ENCODE measurements at regions not wholly inside any gene's neighbourhood (a gene's known extent, or its start where the extent isn't known, plus 50 kb on each side); places are given as distances from the start of the nearest gene placed in this dataset.

DNA sequence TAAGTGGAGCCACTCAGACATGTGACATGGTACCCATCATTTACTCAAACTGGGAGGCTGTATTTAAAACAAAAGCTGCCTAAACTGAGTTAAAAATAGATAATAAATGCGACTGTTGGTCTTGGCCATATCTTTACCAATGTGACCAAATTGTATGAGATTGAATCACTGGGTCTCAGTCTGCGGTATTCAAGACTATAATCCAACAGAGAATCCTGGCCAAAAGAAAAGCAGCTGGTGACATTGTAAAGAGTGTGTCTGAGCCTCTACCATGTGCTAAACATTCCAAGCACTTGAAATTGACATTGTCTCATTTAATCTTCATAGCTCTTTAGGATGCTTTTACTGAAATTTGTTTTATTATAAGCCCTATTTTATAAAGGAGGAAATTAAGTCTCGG lies 282.6 kb downstream of the ZNF608 start:
- 79% methylated on average over 3 of the region's 3 CpGs for WGBS (ENCODE audit: insufficient coverage, low coverage, low lambda C conversion rate, missing lambda C conversion rate)
- no peaks in the 10 kb centered on the region for H3K27me3 ChIP-seq
- H3K9me3 ChIP-seq: no peaks in the 10 kb centered on the region
- H3K4me3 ChIP-seq: no peak overlapping the region
- H3K27ac ChIP-seq: no peak overlapping the region
- no peaks in the 10 kb centered on the region for H3K36me3 ChIP-seq
- no peaks in the 10 kb centered on the region for H3K4me1 ChIP-seq
- ATAC-seq (no peak), DNase-seq (no peak)
- intact Hi-C loops (cut with DNase I): no loop called here
- TF ChIP-seq CTCF (IDR thresholded peaks at IDR 0.05) (no peak), POLR2A (IDR thresholded peaks at IDR 0.05) (no peak)

GRCh38 chr5:124462751-124463150 lies 283.7 kb downstream of the ZNF608 start:
- 45% methylated on average over 4 of the region's 4 CpGs for WGBS (ENCODE audit: insufficient coverage, low coverage, low lambda C conversion rate, missing lambda C conversion rate)
- intact Hi-C loops (cut with DNase I): no loop called here
- TF ChIP-seq CTCF (IDR thresholded peaks at IDR 0.05) (no peak), POLR2A (IDR thresholded peaks at IDR 0.05) (no peak)
- no peak for ATAC-seq
- no peaks in the 10 kb centered on the region for H3K36me3 ChIP-seq
- H3K27ac ChIP-seq: no peak overlapping the region
- no peak for DNase-seq
- no peaks in the 10 kb centered on the region for H3K27me3 ChIP-seq
- no peaks in the 10 kb centered on the region for H3K9me3 ChIP-seq
- no peaks in the 10 kb centered on the region for H3K4me1 ChIP-seq
- H3K4me3 ChIP-seq: no peak overlapping the region

DNA sequence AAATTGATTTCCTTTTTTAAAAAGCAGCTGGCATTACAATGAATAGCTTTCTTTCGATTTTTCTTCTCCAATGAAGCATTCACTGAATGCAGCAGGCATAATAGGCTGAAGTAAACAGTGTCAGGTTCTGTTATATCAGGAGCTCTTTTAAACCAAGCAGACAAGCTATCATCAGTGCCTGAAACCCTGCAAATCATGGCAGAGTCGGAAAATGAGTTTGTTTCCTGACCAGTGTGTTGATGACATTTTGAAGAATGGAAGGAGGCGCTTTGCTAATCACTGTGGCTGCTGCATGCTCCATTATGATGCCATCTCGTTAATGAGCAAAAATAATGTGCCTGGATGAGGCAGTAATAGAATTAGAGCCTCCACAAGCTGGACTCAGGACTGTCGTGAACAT lies 284.5 kb downstream of the ZNF608 start:
- TF ChIP-seq CTCF (IDR thresholded peaks at IDR 0.05): no peak
- no peak for TF ChIP-seq POLR2A (IDR thresholded peaks at IDR 0.05)
- no peak for DNase-seq
- no peaks in the 10 kb centered on the region for H3K4me1 ChIP-seq
- no peaks in the 10 kb centered on the region for H3K27me3 ChIP-seq
- H3K27ac ChIP-seq: no peak overlapping the region
- H3K9me3 ChIP-seq: no peaks in the 10 kb centered on the region
- 52% methylated on average over 5 of the region's 5 CpGs for WGBS (ENCODE audit: insufficient coverage, low coverage, low lambda C conversion rate, missing lambda C conversion rate)
- no peaks in the 10 kb centered on the region for H3K36me3 ChIP-seq
- no peak overlapping the region for H3K4me3 ChIP-seq
- intact Hi-C loops (cut with DNase I): no loop called here
- no peak for ATAC-seq

- WGBS (ENCODE audit: insufficient coverage, low coverage, low lambda C conversion rate, missing lambda C conversion rate): 73% methylated on average over 1 of the region's 1 CpG
- no peaks in the 10 kb centered on the region for H3K9me3 ChIP-seq
- H3K4me3 ChIP-seq: no peak overlapping the region
- intact Hi-C loops (cut with DNase I): no loop called here
- ATAC-seq (no peak), DNase-seq (no peak)
- H3K27me3 ChIP-seq: no peaks in the 10 kb centered on the region
- TF ChIP-seq POLR2A (IDR thresholded peaks at IDR 0.05): no peak
- H3K36me3 ChIP-seq: no peaks in the 10 kb centered on the region
- no peaks in the 10 kb centered on the region for H3K4me1 ChIP-seq
- H3K27ac ChIP-seq: no peak overlapping the region
Observed at GRCh38 chr5:124461157-124461556, 285.3 kb downstream of the ZNF608 start.

DNA sequence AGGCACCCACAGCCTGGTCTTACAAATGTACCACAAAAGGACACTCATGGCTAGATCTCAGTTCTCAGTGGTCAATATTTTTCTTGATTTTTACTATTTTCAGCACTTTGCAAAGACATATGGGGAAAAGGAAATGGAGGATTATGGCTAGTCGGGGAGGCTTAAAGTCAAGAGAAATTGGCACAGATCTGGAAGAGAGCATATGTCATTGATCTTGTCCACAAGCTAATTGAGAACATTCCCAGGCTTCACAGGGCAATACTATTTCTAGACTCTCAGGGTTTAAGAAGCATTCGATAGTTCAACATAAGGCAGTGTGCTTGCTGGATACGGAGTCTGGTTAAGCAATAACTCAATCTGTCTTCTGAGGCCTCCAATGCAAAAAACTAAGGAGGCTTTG lies 285.8 kb downstream of the ZNF608 start:
- no peaks in the 10 kb centered on the region for H3K9me3 ChIP-seq
- H3K27me3 ChIP-seq: no peaks in the 10 kb centered on the region
- TF ChIP-seq CTCF (IDR thresholded peaks at IDR 0.05) (no peak), POLR2A (IDR thresholded peaks at IDR 0.05) (no peak)
- 71% methylated on average over 3 of the region's 3 CpGs for WGBS (ENCODE audit: insufficient coverage, low coverage, low lambda C conversion rate, missing lambda C conversion rate)
- H3K4me3 ChIP-seq: no peak overlapping the region
- intact Hi-C loops (cut with DNase I): no loop called here
- H3K27ac ChIP-seq: no peak overlapping the region
- H3K36me3 ChIP-seq: no peaks in the 10 kb centered on the region
- DNase-seq (no peak), ATAC-seq (no peak)
- H3K4me1 ChIP-seq: no peaks in the 10 kb centered on the region

Measured in right lobe of liver (tissue), 6 donors.